GM10266 (cell line): ENCODE measurements at regions not wholly inside any gene's neighbourhood (a gene's known extent, or its start where the extent isn't known, plus 50 kb on each side); places are given as distances from the start of the nearest gene placed in this dataset.

ENCODE experiments used
- DNase-seq: peaks from one replicate; pipeline ENCODE4 v3.0.0; 2012; ENCODE audit errors: extremely low spot score
- TF ChIP-seq, protein P1 (sequence below): IDR thresholded peaks from 2 replicates; pipeline ENCODE4 v1.5.1; 2012; ENCODE audit warnings: mild to moderate bottlenecking, low read depth; ENCODE audit not compliant: control insufficient read depth, insufficient read depth; ENCODE audit errors: missing control alignments

DNA sequence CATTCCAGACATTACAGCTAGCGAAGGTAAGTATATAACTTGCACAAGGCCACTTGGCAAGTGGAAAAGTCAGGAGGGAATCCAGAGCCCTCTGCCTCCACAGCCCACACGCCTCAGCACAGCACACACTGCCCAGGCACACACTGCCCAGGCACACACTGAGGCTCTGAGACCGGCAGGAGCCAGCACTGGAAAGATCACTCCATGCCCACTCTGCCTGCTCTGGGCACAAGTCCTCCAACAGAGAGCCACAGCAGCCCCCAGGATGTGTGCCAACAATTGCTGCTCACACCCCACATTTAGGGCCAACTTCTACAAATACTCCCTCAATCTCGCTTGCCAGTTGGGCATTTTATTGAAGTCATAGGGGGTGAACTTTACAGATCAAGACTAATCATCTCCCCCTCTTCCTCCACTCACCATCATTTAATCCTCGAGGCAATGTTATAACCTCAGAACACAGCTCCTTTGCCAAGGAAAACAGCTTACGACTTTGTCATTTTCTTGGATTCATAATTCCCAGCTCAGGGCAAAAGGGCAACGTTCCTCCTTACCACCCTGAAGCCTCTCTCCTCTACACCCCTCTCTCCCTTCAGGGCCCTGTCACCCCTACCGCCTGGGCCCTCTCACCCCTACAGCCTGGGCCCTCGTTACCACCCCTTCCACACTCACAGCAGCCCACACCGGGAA, 53.0 kb upstream of the TPM1 start:
- TF ChIP-seq, protein P1, sequence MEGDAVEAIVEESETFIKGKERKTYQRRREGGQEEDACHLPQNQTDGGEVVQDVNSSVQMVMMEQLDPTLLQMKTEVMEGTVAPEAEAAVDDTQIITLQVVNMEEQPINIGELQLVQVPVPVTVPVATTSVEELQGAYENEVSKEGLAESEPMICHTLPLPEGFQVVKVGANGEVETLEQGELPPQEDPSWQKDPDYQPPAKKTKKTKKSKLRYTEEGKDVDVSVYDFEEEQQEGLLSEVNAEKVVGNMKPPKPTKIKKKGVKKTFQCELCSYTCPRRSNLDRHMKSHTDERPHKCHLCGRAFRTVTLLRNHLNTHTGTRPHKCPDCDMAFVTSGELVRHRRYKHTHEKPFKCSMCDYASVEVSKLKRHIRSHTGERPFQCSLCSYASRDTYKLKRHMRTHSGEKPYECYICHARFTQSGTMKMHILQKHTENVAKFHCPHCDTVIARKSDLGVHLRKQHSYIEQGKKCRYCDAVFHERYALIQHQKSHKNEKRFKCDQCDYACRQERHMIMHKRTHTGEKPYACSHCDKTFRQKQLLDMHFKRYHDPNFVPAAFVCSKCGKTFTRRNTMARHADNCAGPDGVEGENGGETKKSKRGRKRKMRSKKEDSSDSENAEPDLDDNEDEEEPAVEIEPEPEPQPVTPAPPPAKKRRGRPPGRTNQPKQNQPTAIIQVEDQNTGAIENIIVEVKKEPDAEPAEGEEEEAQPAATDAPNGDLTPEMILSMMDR: no peak
- DNase-seq: no peak

DNA sequence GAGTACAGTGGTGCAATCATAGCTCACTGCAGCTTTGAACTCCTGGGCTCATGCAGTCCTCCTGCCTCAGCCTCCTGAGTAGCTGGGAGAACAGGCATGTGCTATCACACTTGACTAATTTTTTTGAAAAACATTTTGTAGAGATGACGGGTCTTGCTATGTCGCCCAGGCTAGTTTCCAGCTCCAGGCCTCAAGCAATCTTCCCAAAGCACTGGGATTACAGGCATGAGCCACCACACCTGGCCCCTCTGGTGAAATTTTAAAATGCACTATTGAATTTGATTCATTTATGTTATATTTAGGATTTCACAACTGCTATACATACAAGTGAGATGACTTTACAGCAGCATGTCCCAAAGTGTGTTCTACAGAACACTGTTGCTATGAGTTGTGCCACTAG, 50.8 kb upstream of the TPM1 start:
- TF ChIP-seq, protein P1: no peak
- DNase-seq: no peak

DNA sequence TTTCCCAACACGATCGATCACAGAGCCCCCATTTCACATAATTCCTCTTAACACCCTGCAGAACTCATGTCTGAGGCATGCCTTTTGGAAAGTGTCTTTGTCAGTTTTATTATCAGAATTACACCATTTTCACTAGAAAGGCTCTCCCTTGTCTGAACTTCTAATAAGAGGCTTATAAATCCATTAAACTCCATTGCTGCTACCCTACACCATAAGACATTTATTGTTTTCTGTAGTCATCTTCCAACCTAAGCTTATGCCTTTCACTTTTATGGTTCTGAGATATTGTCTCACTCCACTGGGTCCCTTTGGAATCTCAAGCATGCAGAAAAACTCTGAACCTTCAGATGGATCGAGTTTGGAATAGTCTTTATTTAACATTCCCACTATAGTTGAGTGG, 50.2 kb upstream of the TPM1 start:
- DNase-seq: no peak
- TF ChIP-seq, protein P1: no peak
